ENCODE measurements at regions not wholly inside any gene's neighbourhood (a gene's known extent, or its start where the extent isn't known, plus 50 kb on each side); places are given as distances from the start of the nearest gene placed in this dataset.

DNA sequence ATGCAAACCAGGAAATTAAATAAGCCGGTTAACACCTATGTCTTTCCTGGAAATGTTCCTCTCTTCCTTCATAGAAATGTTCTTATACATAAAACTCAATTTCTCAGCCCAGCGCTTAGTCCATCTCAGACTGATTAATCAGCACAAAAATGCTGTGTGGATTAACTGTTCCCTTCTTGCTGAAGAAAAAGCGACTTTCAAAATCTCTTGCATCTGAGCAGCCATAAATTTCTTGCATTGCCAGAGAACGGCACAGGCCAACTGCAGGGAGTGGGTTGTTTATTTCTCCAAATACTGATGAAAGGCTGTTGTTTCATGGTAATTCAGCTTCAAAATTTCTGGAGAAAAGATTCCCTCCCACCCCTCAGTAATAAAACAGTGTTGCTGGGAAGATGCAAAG lies 517.6 kb downstream of the BTBD3 start:
- no peak for TF ChIP-seq CTCF (IDR thresholded peaks at IDR 0.05)
- TF ChIP-seq POLR2A (IDR thresholded peaks at IDR 0.05), result no peak
